Smooth muscle cell (in vitro differentiated cells): ENCODE measurements at regions not wholly inside any gene's neighbourhood (a gene's known extent, or its start where the extent isn't known, plus 50 kb on each side); places are given as distances from the start of the nearest gene placed in this dataset.

ENCODE experiments used
- DNase-seq: peaks from one replicate; lab custom pipeline; 2025; ENCODE audit not compliant: unreplicated experiment; lab: John Stamatoyannopoulos, UW
- H2AFZ ChIP-seq: fragments of 200-600 bp; sonication (generic); 2 replicates; pipeline ENCODE4 v1.6.0; 2016; ENCODE audit warnings: antibody characterized with exemption, low read depth, mild to moderate bottlenecking
- H3F3A ChIP-seq: fragments of 200-600 bp; sonication (generic); 2 replicates; pipeline ENCODE4 v1.6.0; 2017; ENCODE audit warnings: antibody characterized with exemption, low read depth
- H3K27ac ChIP-seq: fragments of 200-600 bp; sonication (generic); 2 replicates; pipeline ENCODE4 v1.5.1; 2016; ENCODE audit warnings: low read depth, mild to moderate bottlenecking
- H3K27me3 ChIP-seq: fragments of 200-600 bp; sonication (generic); 2 replicates; pipeline ENCODE4 v1.6.1; 2016; ENCODE audit warnings: low read depth, mild to moderate bottlenecking
- H3K36me3 ChIP-seq: fragments of 200-600 bp; sonication (generic); 2 replicates; pipeline ENCODE4 v1.5.1; 2016; ENCODE audit warnings: low read depth
- H3K4me1 ChIP-seq: fragments of 200-600 bp; sonication (generic); 2 replicates; pipeline ENCODE4 v1.5.1; 2016; ENCODE audit warnings: low read depth
- H3K4me2 ChIP-seq: fragments of 200-600 bp; sonication (generic); 2 replicates; pipeline ENCODE4 v1.6.0; 2016; ENCODE audit warnings: mild to moderate bottlenecking
- H3K4me3 ChIP-seq: fragments of 200-600 bp; sonication (generic); 2 replicates; pipeline ENCODE4 v1.5.1; 2016; ENCODE audit warnings: mild to moderate bottlenecking
- H3K79me2 ChIP-seq: fragments of 200-600 bp; sonication (generic); 2 replicates; pipeline ENCODE4 v1.6.0; 2016; ENCODE audit warnings: low read depth, mild to moderate bottlenecking
- H3K9ac ChIP-seq: fragments of 200-600 bp; sonication (generic); 2 replicates; pipeline ENCODE4 v1.6.0; 2016; ENCODE audit warnings: low read depth
- H3K9me3 ChIP-seq: fragments of 200-600 bp; sonication (generic); replicated peaks from 2 replicates; pipeline ENCODE4 v1.5.1; 2016; ENCODE audit warnings: low read depth
- H4K20me1 ChIP-seq: fragments of 200-600 bp; sonication (generic); 2 replicates; pipeline ENCODE4 v1.6.0; 2016; ENCODE audit warnings: low read depth
- WGBS: methylation state at CpG from one replicate; pipeline ENCODE4 v1.1.7; 2016; ENCODE audit warnings: low lambda C conversion rate; 5-methylcytosine and 5-hydroxymethylcytosine counted together
- TF ChIP-seq, protein P1 (sequence below): fragments of 200-600 bp; sonication (generic); IDR thresholded peaks from 2 replicates; pipeline ENCODE4 v1.5.1; 2017; ENCODE audit warnings: borderline replicate concordance, mild to moderate bottlenecking, antibody characterized with exemption; ENCODE audit not compliant: insufficient read depth, poor library complexity, severe bottlenecking

DNA sequence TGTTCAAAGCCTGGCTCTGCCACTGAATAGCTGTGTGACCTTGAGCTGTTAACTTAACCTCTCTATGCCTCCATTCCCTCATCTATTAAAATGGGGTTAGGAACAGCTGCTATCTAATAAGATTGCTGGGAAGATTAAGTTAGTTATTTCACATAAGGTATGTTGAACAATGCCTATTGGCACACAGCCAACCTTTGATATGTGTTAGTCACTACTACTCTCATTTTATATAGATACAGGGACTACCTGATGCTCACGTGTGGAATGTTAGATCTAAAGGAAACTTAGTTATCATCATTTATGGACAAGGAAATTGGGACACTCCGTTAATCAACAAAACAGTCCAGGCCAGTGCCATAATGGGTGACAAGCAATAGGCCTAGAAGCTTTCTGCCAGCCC lies 332.4 kb upstream of the PPP2R3A start:
- 94% methylated on average over 2 of the region's 2 CpGs for WGBS
- H3K27me3 ChIP-seq, result no peaks in the 10 kb centered on the region
- H3K9ac ChIP-seq, result no peak overlapping the region
- TF ChIP-seq, protein P1, sequence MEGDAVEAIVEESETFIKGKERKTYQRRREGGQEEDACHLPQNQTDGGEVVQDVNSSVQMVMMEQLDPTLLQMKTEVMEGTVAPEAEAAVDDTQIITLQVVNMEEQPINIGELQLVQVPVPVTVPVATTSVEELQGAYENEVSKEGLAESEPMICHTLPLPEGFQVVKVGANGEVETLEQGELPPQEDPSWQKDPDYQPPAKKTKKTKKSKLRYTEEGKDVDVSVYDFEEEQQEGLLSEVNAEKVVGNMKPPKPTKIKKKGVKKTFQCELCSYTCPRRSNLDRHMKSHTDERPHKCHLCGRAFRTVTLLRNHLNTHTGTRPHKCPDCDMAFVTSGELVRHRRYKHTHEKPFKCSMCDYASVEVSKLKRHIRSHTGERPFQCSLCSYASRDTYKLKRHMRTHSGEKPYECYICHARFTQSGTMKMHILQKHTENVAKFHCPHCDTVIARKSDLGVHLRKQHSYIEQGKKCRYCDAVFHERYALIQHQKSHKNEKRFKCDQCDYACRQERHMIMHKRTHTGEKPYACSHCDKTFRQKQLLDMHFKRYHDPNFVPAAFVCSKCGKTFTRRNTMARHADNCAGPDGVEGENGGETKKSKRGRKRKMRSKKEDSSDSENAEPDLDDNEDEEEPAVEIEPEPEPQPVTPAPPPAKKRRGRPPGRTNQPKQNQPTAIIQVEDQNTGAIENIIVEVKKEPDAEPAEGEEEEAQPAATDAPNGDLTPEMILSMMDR, result no peak
- no peak overlapping the region for H3K4me3 ChIP-seq
- H3K79me2 ChIP-seq, result no peaks in the 10 kb centered on the region
- no peaks in the 10 kb centered on the region for H3K9me3 ChIP-seq
- no peak overlapping the region for H3K4me2 ChIP-seq
- H3K27ac ChIP-seq, result no peak overlapping the region
- H4K20me1 ChIP-seq, result no peaks in the 10 kb centered on the region
- peaks cover 10% of the 10 kb centered on the region for H3K4me1 ChIP-seq
- no peaks in the 10 kb centered on the region for H3K36me3 ChIP-seq
- no peak for DNase-seq
- no peaks in the 10 kb centered on the region for H3F3A ChIP-seq
- no peak overlapping the region for H2AFZ ChIP-seq

- DNase-seq, result no peak
- no peak overlapping the region for H2AFZ ChIP-seq
- H3K36me3 ChIP-seq, result no peaks in the 10 kb centered on the region
- H3K27ac ChIP-seq, result no peak overlapping the region
- H3K79me2 ChIP-seq, result no peaks in the 10 kb centered on the region
- H3K27me3 ChIP-seq, result no peaks in the 10 kb centered on the region
- no peaks in the 10 kb centered on the region for H3F3A ChIP-seq
- WGBS, result 100% methylated on average over 1 of the region's 1 CpG
- H3K4me2 ChIP-seq, result no peak overlapping the region
- no peaks in the 10 kb centered on the region for H3K9me3 ChIP-seq
- H3K4me3 ChIP-seq, result no peak overlapping the region
- TF ChIP-seq, protein P1, result no peak
- H4K20me1 ChIP-seq, result no peaks in the 10 kb centered on the region
- no peak overlapping the region for H3K9ac ChIP-seq
- H3K4me1 ChIP-seq, result no peaks in the 10 kb centered on the region
These were observed 328.9 kb upstream of the PPP2R3A start for GRCh38 chr3:135636596-135636995.

- no peaks in the 10 kb centered on the region for H3K27me3 ChIP-seq
These were observed 328.5 kb upstream of the PPP2R3A start for GRCh38 chr3:135637013-135637412.

DNA sequence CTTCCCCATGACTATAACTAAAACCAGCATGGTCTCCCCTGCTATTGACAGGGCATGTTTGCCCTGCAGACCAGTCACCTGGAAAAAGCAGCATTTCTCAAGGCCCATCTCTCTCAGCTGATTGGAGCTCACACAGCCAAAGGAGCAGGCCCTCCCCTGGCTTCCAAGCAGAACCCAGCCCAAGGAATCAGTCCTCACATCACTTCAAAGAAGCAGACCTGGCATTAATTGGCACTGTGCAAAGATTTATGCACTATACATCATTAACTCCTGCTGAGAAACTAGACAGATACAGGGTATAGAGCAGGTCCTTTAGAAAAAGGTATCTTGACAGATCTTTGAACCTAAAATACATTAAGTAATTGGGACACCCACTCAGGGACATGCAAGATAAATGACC lies 323.8 kb upstream of the PPP2R3A start:
- Histone ChIP-seq H3K4me2 (no peak overlapping the region), H3K36me3 (no peaks in the 10 kb centered on the region), H3K9me3 (no peaks in the 10 kb centered on the region), H4K20me1 (no peaks in the 10 kb centered on the region), H2AFZ (no peak overlapping the region), H3K4me3 (no peak overlapping the region), H3K9ac (no peak overlapping the region), H3K27me3 (no peaks in the 10 kb centered on the region), H3F3A (no peaks in the 10 kb centered on the region), H3K27ac (no peak overlapping the region), H3K79me2 (no peaks in the 10 kb centered on the region), H3K4me1 (no peaks in the 10 kb centered on the region)
- DNase-seq, result no peak
- TF ChIP-seq, protein P1, result no peak

More at GRCh38 chr3:135637013-135637412, 328.5 kb upstream of the PPP2R3A start:
- Histone ChIP-seq H3F3A (no peaks in the 10 kb centered on the region), H4K20me1 (no peaks in the 10 kb centered on the region), H3K36me3 (no peaks in the 10 kb centered on the region), H2AFZ (no peak overlapping the region), H3K9ac (no peak overlapping the region), H3K79me2 (no peaks in the 10 kb centered on the region), H3K27ac (no peak overlapping the region), H3K4me1 (no peaks in the 10 kb centered on the region), H3K4me2 (no peak overlapping the region), H3K4me3 (no peak overlapping the region), H3K9me3 (no peaks in the 10 kb centered on the region)
- WGBS, result 92% methylated on average over 3 of the region's 3 CpGs
- no peak for DNase-seq
- TF ChIP-seq, protein P1, result no peak
